ENCODE measurements at regions not wholly inside any gene's neighbourhood (a gene's known extent, or its start where the extent isn't known, plus 50 kb on each side); places are given as distances from the start of the nearest gene placed in this dataset.

DNA sequence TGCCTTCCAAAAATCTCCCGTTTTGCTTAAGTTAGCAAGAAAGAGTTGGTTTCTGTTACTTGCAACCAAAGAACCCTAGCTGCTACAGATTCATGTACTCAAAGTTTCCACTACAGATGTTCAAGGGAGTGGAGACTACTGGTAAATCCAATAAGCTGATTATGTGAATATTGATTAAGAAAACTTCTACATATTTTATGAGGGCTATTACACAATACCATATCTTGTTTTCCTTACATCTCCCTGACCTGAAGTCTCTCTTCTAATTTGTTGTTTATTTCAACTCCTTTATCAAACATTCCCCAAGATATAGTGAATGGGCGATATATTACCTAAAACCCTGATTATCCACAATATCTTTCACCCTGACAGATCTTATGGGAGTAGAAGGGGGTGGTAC is 164.4 kb upstream of the PLXNC1 start:
- TF ChIP-seq, protein P1, sequence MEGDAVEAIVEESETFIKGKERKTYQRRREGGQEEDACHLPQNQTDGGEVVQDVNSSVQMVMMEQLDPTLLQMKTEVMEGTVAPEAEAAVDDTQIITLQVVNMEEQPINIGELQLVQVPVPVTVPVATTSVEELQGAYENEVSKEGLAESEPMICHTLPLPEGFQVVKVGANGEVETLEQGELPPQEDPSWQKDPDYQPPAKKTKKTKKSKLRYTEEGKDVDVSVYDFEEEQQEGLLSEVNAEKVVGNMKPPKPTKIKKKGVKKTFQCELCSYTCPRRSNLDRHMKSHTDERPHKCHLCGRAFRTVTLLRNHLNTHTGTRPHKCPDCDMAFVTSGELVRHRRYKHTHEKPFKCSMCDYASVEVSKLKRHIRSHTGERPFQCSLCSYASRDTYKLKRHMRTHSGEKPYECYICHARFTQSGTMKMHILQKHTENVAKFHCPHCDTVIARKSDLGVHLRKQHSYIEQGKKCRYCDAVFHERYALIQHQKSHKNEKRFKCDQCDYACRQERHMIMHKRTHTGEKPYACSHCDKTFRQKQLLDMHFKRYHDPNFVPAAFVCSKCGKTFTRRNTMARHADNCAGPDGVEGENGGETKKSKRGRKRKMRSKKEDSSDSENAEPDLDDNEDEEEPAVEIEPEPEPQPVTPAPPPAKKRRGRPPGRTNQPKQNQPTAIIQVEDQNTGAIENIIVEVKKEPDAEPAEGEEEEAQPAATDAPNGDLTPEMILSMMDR (IDR thresholded peaks at IDR 0.05; ENCODE audit: low read depth, low read length): no peak
- H3K27ac ChIP-seq (ENCODE audit: low read depth, low read length): no peak overlapping the region
- CTCF ChIA-PET: interaction anchor here (0.6 to 1.9 kb wide), 3 partner anchors 102 to 118 kb away, joined by 4 to 6 read pairs (median 6); no protein-coding TSS in a partner anchor
- H3K4me3 ChIP-seq (ENCODE audit: low read depth, low read length): no peak overlapping the region
- DNase-seq (ENCODE audit: low read depth, low spot score): no peak
- H3K27me3 ChIP-seq (ENCODE audit: control insufficient read depth, insufficient read depth, low read length): no peaks in the 10 kb centered on the region
- no peaks in the 10 kb centered on the region for H3K9me3 ChIP-seq (ENCODE audit: control insufficient read depth, insufficient read depth, low read length)
- POLR2A ChIA-PET: no interaction called here

- TF ChIP-seq, protein P1 (IDR thresholded peaks at IDR 0.05; ENCODE audit: low read depth, low read length): no peak
- POLR2A ChIA-PET: no interaction called here
- CTCF ChIA-PET: interaction anchor here (1.0 kb wide), 1 partner anchor 85 kb away, joined by 5 read pairs; no protein-coding TSS in a partner anchor
- Histone ChIP-seq H3K4me3 (ENCODE audit: low read depth, low read length) (no peak overlapping the region), H3K27ac (ENCODE audit: low read depth, low read length) (no peak overlapping the region), H3K9me3 (ENCODE audit: control insufficient read depth, insufficient read depth, low read length) (no peaks in the 10 kb centered on the region), H3K27me3 (ENCODE audit: control insufficient read depth, insufficient read depth, low read length) (no peaks in the 10 kb centered on the region)
- DNase-seq (ENCODE audit: low read depth, low spot score): no peak
Observed at GRCh38 chr12:93989949-93990348, 158.4 kb upstream of the PLXNC1 start.

DNA sequence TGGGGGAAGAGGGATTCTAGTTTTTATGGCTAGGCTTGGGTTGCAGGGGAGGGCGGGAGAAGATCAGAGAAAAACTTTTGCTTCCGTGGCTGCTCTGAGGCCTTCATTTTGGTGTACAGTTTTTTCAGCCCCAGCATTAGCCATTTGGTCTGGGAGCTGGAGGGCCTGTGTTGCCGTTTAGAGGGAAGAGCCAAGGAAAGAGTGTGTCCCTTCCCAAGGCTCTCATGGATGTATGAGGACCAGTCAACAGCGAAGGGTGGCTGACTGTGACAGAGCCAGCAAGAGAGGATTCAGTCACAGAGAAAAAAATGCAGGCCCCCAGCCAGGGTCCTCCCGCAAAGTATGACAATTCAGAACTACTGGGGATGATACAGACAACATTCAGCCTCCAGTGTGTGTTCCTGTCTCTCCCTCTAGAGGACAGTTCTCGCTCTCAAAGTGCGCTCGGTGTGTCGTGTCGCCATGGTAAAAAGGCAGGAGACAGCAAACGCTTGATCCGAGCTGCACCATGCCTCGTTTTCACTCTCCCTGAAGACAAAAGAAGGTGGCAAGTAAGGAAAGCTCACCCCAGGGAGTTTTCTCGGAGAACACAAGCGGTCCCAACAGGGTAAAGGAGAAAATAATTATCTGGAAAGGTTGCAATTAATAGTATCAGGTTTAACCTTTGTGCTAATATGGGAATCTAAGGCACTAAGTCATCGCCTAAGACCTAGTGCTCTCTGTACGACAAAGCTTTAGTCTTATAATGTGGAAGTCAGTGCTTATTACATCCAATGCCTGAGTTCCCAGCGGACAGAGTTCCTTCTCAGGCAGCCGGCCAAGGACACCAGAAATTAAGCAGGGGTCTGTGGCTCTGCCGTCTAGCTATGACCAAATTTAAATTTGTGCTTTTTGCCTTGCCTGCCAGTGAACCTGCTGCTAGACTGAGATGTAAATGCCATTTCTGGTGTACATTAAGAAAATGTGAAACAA is 157.3 kb upstream of the PLXNC1 start:
- no peak overlapping the region for H3K27ac ChIP-seq (ENCODE audit: low read depth, low read length)
- TF ChIP-seq, protein P1 (IDR thresholded peaks at IDR 0.05; ENCODE audit: low read depth, low read length): peak; percentile 45
- CTCF ChIA-PET: interaction anchor here (1.4 kb wide), 1 partner anchor 84 kb away, joined by 3 read pairs; no protein-coding TSS in a partner anchor
- H3K27me3 ChIP-seq (ENCODE audit: control insufficient read depth, insufficient read depth, low read length): no peaks in the 10 kb centered on the region
- H3K9me3 ChIP-seq (ENCODE audit: control insufficient read depth, insufficient read depth, low read length): no peaks in the 10 kb centered on the region
- no peak overlapping the region for H3K4me3 ChIP-seq (ENCODE audit: low read depth, low read length)
- POLR2A ChIA-PET: no interaction called here
- DNase-seq (ENCODE audit: low read depth, low spot score): no peak

DNA sequence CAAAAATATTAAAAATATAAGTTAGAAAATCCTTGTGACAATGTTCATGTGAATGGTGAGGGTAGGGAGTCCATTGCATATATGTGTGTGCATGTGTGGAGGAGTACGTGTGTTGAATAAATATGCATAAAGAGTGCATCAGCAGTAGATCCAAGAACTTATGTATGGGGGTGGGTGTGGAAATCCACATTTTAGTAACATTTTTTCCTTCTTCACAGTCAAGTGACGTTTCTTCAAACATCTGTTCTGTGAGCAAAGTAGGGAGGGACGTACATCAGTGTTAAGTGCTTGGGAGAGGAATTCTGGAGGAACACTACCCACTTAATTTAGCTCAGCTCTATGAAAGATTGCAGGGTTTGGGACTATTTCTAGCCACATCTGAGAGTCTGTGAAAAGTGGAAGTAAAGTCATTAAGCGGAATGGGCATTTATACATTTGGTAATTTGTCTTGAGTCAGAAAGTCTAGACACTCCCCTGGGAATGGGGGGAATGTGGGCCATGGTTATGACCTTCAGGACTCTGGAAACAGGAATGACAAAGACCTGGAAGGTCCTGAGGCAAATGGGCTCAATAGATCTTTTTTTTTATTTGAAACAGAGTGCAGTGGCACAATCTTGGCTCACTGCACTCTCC is 156.4 kb upstream of the PLXNC1 start:
- ChIA-PET CTCF (interaction anchor here (0.5 to 1.4 kb wide), 2 partner anchors 51 to 83 kb away, joined by 3 to 4 read pairs; no protein-coding TSS in a partner anchor), POLR2A (no interaction called here)
- DNase-seq (ENCODE audit: low read depth, low spot score): no peak
- TF ChIP-seq, protein P1 (IDR thresholded peaks at IDR 0.05; ENCODE audit: low read depth, low read length): no peak
- no peak overlapping the region for H3K4me3 ChIP-seq (ENCODE audit: low read depth, low read length)
- no peak overlapping the region for H3K27ac ChIP-seq (ENCODE audit: low read depth, low read length)
- no peaks in the 10 kb centered on the region for H3K9me3 ChIP-seq (ENCODE audit: control insufficient read depth, insufficient read depth, low read length)
- H3K27me3 ChIP-seq (ENCODE audit: control insufficient read depth, insufficient read depth, low read length): no peaks in the 10 kb centered on the region

GRCh38 chr12:93994721-93995120 is 153.7 kb upstream of the PLXNC1 start:
- Histone ChIP-seq H3K9me3 (ENCODE audit: control insufficient read depth, insufficient read depth, low read length) (no peaks in the 10 kb centered on the region), H3K27me3 (ENCODE audit: control insufficient read depth, insufficient read depth, low read length) (no peaks in the 10 kb centered on the region), H3K27ac (ENCODE audit: low read depth, low read length) (no peak overlapping the region), H3K4me3 (ENCODE audit: low read depth, low read length) (no peak overlapping the region)
- ChIA-PET CTCF (no interaction called here), POLR2A (no interaction called here)
- TF ChIP-seq, protein P1 (IDR thresholded peaks at IDR 0.05; ENCODE audit: low read depth, low read length): no peak
- DNase-seq (ENCODE audit: low read depth, low spot score): no peak

Data from AG04450 (cell line).